GM19467 (cell line): ENCODE measurements at regions not wholly inside any gene's neighbourhood (a gene's known extent, or its start where the extent isn't known, plus 50 kb on each side); places are given as distances from the start of the nearest gene placed in this dataset.

Source experiments
- ATAC-seq: cut with Tn5 transposase; IDR thresholded peaks from one replicate; pipeline ENCODE4 v1.9.1; 2021; ENCODE audit warnings: mild to moderate bottlenecking, moderate library complexity; ENCODE audit not compliant: unreplicated experiment

DNA sequence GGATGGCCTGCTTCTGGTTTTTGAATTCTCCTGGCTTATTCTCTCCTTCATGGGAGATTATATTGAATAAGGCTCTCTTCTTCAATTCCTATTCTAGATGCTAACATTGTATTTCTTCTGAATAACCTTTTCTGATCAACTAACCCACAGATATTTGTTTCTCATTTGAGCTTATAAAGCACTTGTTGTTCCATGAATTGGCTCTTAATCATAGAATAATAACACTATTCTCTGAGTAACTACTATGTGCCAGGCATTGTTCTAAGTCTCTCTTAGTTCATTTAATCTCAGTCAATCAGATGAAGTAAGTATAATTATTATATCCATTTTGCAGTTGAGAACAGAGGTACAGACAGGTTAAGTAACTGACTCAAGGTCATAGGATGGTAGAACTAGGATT, 136.3 kb upstream of the MLIP start:
- ATAC-seq: no peak

DNA sequence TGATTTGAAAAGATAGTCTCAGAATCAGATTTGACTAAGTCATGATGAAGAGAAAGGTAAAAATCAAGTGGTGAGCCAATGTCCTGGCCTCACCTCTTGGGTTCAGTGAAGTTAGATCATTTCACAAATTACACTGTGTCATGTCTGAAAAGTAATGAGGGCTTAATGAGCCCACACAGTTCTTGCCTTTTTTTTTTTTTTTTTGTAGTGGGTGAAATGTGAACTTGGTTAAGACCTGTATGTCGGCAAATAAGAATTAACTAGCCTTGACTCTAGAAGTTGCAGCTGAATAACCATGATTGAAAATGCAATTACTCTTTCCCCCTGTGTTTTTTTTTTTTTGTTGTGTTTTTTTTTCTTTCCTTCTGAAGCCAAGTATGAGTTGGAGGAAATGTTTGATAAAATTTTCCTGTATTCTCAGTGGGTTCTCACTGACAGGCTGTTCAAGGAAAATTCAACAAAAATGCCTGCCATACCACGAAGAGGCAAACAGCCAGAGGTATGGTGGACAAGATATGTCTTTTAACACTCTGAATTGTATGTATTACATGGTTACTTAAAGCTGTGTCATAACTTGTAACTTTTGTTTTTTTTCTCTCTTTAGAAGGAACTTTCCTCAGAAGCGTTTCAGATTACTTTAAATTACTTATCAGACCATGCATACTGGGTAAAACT, 135.2 kb upstream of the MLIP start:
- no peak for ATAC-seq

DNA sequence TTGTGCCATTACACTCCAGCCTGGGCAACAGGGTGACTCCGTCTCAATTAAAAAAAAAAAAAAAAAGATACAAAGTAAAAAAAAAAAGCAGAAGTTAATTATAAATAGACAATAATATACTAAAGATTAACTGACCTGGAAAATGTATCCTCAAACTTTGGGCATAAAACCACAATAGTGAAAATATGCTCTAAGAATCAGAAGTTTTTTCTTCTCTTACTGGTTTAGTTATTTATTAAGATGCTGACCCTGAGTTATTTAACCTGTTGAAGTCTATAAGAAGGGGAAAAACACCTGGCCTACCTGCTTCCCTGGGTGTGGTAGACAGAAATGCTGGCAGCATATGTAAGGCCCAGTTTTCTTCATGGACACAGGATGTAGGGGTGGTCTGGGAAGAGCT, 133.7 kb upstream of the MLIP start:
- ATAC-seq: no peak

DNA sequence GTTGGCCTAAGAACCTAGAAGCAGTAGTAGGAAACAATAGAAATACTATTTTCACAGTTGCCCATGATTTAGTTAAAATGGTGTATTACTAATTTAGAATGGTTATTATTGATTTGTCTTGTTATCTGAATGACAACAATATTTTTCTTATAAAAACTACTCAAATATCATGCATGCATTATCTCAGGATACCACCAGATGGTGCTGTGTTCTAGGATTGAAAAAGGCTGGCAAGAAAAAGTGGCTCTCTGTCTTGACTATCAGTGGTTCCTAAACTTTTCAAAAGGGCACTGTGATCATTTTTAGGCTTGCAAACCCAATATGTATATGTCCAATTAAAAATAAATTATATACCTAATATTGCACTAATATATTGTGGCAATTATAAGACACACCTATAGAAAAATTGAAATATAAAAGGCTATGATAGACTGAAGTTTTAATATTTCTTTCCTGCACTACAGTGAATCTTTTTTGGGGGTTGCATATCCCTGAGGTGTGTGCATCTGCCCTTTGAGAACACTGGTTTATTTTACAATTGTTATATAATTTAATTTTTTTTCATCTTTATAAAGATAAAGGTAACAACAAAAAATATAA, 131.7 kb upstream of the MLIP start:
- ATAC-seq: no peak

DNA sequence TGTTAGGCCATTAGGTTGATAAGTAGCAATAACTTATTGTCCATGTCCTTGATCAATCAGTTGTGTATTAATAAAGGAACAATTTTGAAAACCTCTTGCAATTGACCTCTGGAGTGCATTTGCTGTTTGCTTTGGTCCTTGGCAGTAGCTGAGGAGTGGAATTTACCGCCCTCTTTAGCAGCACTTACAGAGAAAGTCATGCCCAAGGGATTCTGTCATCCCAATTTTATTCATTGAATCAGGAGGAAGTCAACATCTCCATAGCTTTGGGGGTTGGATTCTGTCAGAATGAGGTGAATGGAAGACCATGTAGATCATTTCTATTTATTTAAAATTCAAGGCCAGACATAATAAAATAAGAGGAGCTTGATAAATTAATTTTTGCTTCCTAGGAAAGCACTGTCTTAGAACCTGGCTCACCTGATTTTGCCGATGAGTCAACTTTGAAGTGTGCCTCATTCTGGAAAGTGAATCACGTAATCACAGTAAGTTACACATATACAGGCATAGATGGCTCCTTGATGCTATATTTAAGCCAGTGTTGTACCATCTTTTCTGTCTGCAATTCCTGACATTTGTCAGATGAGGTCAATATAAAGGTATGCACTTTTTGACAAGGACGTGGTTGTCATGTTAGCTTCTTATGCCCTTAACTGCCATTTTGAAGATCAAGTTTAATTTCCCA, 128.7 kb upstream of the MLIP start:
- no peak for ATAC-seq

DNA sequence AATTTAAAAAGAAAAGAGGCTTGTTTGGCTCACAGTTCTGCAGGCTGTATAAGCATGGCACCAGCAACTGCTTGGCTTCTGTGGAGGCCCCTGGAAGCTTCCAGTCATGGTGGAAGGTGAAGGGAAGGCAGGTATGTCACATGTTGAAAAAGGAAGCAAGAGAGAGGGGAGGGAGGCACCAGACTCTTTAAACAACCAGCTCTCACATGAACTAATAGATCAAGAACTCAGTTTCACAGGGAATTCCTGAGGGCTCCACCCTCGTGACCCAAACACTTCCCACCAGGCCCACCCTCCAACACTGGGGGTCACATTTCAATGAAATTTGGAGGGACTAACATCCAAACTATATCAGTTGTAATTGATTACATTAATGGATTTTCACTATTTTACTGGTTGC, 127.9 kb upstream of the MLIP start:
- no peak for ATAC-seq

DNA sequence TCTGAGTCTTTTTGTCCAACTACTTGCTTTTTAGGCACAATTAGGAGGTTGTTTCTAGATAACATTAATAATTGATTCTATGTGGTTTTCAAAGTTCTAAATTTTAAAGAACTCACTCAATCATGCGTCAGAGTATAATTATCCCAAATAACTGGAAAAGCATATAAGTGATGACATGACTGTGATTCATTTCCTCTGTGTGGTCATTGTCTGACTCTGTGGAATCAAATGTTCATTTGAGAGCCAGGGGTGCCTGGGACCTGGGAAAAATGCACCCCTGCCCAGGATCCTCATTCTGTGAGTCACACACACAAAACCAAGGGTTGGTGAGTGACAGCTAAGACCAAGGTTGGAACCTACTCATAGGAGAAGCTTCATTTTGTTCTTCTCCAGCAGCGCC, 127.1 kb upstream of the MLIP start:
- ATAC-seq: no peak

DNA sequence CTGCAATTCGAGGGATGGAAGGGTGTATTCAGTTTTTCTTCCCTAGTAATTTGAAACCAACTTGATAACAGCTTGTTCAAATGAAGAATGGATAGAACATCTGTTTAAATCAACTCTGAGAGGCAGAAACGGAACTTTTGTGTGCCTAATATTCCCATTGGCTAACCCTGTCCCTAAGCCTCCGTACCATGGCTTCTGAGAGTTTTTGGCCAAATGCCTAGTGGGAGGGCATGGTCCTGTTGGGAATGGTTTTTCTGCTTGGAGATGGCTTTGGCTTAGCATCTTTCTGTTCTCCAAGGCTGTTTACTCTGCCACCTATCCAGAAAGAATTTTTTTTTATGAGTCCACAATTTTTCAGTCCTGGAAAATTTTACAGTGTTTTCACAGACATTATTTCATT, 126.7 kb upstream of the MLIP start:
- ATAC-seq: no peak

DNA sequence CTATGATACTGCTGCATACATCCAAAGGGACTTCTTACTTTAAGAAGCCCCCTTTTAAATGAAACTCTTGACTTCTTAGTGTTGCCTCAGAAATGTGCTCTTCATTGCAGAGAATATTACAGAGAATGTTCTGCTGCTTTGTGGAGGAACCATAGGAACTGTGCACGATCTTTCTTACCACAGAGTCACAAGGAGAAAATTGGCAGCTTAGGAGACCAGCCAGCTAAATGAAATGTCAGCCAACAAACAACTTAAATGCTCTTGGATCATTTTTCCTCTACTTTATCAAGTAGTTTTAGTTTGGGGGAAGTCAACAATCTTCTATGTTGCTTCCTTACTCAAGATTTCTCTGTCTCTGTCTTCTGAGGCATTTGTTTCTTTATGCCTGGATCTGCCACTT, 125.9 kb upstream of the MLIP start:
- no peak for ATAC-seq

DNA sequence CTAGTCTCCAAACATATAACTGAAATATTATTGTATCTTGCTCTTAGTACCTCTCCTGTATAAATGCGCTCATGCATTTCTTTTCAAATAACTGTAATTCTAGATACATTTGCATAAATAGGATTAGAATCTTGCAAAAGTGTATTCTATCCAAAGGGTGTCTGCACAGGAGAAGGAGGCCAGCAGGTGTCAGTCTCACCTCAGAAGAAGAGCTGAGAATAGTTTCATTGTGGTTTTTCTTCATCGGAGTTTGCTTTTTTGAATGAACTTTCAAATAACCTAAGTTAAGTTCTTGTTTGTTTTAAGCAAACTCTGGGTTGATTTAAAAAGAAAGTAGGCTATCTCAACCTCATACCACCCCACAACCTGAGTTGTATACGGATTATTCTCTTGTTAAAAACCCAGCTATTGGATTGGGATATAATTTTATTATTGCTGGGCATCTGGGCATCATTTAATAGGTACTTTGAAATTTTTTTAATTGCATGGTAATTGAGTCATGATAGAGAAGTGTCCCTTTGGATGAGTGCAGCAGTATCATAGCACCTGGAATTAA, 125.0 kb upstream of the MLIP start:
- ATAC-seq: peak; percentile 55

DNA sequence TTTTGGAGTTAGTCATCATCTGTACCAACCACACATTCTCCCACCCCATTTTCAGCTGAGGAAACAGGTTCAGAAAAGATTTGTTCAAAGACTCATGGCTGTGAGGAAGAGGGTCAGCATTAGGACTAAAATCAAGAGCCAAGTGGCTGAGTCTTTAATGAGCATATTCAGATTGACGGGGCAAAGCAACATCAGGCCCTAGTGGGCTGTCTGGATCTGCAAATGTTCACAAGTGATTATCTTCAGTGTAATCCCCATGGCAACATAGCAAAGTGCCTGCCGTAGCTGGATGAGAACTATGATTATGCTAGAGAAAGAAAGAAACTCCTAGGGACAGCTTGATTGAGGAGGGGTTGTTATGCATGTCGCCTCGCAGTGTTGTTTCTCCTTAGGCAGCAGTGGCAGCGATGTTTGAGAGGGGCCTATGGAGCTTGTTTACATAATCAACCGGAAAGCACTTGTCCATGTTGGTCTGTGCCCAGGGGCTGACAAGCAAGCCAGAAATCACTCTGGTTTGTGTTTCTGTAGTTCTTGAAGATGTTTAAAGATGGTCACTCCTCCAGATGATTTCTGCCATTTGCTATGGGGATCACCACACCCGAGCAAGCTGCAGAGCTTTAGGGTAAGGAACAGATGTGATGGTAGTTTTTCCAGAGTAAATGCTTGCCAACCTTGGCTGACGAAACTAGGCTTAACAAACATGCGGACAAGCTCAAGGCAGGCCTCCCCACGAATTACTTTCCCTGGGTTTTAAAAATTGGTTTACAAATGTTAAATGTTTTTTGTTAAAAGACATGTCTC, 124.3 kb upstream of the MLIP start:
- ATAC-seq: no peak

DNA sequence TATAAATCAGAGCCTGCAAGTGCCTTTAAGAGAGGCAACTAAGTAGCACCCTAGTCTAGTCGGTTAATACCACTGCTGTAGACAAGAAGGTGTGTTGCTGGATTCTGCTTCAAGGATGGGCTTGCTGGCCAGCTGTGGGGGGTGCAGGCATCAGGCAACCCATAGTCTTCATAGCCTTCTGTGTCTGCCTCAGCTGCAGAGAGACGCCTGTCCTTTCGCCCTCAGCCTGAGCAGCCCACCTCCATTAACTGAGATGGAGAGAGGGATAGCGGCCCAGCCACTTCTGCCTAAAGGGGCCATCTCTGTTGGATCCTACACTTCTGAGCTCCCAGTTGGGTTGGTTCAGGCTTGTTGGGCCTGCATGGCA, 123.7 kb upstream of the MLIP start:
- no peak for ATAC-seq

DNA sequence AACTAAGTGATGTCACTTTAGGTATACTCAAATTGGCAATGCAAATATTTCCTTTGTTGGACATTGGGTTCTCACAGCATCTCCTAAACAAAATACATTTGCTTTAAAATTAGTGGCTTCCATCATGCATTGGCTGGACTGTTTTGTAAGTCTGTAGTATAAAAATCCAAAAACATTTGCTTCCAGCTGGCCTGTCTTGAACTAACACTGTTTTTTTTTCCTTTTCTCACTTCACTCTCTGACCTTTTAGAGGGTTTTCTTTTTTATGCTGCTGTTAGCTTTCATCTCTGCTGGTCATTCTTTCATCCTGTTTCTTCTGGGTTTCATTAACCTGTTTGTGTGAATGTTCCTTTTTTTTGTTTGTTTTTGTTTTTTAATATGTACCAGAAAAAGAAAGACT, 121.7 kb upstream of the MLIP start:
- ATAC-seq: no peak

DNA sequence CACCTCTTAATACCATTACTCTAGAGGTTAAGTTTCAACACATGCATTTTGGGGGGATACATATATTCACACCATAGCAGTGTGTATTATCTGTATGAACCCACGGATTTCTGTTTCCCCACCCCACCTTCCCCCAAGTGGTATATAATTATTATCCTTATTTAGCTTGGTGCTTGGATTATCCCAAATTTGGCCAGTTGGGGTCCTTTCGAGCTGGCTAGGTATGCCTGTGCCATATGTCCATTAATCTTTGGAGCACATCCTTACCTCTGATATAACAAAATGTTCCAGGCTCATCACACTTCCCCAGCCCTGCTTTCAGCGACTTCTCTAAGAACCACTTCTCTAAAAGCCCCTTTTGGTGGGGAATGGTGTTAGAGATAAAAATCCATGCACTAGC, 118.7 kb upstream of the MLIP start:
- no peak for ATAC-seq

DNA sequence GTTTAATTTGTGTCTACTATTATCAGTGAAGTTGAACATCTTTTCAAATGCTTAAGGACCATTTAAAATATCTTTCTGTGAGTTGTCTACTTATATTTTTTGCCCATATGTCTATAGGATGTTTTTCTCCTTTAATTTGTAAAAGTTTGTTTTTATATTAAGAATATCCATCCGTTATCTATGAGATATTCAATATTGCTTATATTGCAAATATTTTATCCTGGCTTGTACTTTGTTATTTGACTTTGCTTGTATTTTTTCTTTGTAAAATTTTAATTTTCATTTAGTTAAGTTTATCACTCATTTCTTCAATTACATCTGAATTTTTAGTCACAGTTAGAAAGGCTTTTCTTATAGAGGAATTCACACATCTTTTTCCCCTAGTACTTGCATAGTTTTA, 117.0 kb upstream of the MLIP start:
- no peak for ATAC-seq

DNA sequence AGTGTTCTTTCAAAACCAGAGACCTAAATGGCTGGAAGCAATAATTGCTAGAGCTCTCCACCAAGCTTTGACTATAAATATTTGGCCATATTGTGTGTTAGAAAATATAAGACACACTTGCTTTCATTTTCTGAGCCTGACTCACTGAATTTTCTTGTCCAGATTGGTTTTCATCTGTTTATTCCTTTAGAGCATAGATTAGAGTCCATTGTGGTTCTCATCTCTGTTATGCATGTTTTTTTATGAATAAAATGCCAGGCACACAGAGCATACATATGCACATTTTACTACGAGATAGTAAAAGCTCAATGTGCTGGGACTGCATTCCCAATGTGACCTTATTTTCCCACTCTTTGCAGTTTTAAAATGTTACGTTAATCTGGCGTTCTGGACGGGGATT, 115.3 kb upstream of the MLIP start:
- ATAC-seq: no peak

DNA sequence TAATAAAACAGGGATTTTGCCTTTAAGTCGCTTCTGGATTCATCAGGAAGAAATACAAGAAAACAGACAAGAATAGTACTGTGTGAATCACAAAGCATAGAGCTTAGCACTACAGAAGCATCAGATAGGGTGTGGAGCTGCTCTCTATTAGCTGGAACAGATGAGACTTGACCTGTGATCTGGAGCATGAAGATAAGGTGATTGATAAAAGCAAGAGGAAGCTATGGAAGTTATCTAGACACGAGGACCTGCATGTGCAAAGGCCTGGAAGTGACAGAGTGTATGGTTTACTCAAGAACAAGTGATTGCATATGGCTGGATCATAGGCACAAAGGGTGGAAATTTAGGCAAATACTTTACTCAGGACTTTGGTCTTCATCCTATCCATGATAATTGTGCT, 112.9 kb upstream of the MLIP start:
- no peak for ATAC-seq

DNA sequence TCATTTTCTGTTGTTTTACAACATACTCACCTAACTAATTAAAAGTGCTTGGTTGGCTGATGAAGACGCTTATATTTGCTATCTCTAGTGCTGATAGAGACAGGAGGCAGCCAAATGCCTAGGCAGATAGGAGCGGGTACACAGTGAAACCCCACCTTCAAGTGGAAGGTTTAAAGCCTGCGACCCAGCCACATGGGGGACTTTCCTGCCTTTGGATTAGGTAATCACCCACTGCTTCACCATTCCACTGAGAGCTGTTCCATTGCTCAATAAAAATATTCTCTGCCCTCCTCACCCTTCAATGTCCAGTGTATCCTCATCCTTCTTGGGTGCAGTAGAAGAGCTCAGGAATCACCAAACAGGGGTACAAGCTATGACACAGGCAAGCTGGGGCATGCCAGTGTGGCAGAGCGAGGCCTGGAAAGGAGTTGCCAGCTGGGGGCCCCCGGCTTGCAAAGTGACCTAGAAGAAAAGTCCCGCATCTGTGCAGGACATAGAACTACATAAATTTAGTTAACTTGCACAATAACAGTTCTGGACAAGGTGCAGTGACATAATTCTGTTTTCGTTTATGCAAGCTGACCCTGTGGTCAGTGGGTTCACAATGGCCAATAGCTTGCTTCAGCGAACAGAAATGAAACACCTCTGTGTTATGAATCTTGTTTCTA, 112.0 kb upstream of the MLIP start:
- no peak for ATAC-seq

DNA sequence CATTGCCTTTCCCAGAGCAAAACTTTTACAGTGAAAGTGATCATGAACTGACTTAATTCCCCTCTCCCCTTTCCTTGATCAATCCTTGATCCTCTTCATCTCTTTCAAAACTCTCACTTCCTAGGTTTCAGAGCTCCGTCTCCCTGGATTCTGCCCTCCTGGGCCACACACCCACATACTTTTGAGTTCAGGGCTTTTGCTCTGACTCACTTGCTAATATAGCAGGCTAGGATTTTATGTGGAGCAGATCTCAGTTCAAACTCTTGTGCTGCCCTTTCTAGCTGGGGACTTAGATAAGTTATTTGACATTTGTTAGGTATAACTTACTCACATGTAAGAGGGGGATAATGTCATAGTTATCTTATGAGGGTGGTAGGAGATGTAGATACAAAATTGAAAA, 109.1 kb upstream of the MLIP start:
- no peak for ATAC-seq

DNA sequence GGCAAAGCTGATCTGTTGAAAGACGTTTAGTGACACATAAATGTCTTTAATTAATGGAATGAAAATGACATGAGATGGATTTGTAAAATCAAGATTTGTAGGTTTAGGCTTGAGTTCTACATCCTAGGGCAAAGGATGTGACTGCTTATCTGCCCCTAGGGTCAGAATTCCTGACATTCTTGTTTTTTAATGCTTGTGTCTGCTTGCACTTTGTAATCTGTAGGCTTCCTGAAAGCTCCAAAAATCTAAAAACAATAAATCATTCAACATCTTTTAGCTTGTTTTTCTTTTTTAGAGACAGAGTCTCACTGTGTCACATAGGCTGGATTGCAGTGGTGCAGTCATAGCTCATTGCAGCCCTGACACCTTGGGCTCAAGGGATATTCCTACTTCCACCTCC, 107.9 kb upstream of the MLIP start:
- ATAC-seq: no peak

DNA sequence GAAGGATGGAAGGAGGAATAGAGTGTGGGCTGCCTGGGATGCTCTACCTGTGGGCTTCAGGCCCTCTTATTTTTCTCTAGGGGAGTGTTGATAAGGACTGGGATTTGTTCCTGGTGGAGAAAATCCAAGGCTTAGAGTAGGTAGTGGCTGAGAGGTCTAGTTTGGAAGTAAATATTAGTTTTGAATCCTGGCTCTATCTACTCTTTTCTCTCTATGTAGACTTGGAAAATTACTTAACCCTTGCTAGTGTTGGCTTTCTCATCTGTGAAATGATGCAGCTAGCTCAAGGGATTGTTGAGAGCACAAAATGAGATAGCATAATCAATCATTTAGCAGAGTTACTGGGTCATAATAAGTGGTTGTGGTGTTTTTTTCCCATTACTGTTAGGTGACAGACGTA, 102.7 kb upstream of the MLIP start:
- no peak for ATAC-seq
